Parathyroid adenoma (tissue), 2 donors: ENCODE measurements at regions not wholly inside any gene's neighbourhood (a gene's known extent, or its start where the extent isn't known, plus 50 kb on each side); places are given as distances from the start of the nearest gene placed in this dataset.
"Not testable (repeated sequence)": the region's sequence is repeated elsewhere in the genome, so short reads cannot be mapped to it uniquely, and the experiment has no call there.

Experiments used
- H2AFZ ChIP-seq: fragments of 300-600 bp; sonication (generic); one replicate; pipeline ENCODE4 v1.7.0; 2017; ENCODE audit warnings: antibody characterized with exemption, mild to moderate bottlenecking
- H3K27ac ChIP-seq: fragments of 300-600 bp; sonication (generic); one replicate; pipeline ENCODE4 v1.7.0; 2017
- H3K27me3 ChIP-seq: fragments of 300-600 bp; sonication (generic); one replicate; pipeline ENCODE4 v1.7.0; 2017; ENCODE audit warnings: low read length; ENCODE audit not compliant: control insufficient read depth, insufficient read depth
- H3K36me3 ChIP-seq: fragments of 300-600 bp; sonication (generic); one replicate; pipeline ENCODE4 v1.7.0; 2017; ENCODE audit warnings: low read length; ENCODE audit not compliant: control insufficient read depth, insufficient read depth
- H3K4me1 ChIP-seq: fragments of 300-600 bp; sonication (generic); one replicate; pipeline ENCODE4 v1.7.0; 2017; ENCODE audit warnings: control low read depth
- H3K4me2 ChIP-seq: fragments of 300-600 bp; sonication (generic); one replicate; pipeline ENCODE4 v1.7.0; 2017; ENCODE audit warnings: low read length
- H3K4me3 ChIP-seq: fragments of 300-600 bp; sonication (generic); one replicate; pipeline ENCODE4 v1.7.0; 2017; ENCODE audit warnings: low read depth, low read length
- H3K79me2 ChIP-seq: fragments of 300-600 bp; sonication (generic); one replicate; pipeline ENCODE4 v1.7.0; 2017; ENCODE audit warnings: control low read depth
- H3K9ac ChIP-seq: fragments of 300-600 bp; sonication (generic); one replicate; pipeline ENCODE4 v1.7.0; 2017; ENCODE audit warnings: mild to moderate bottlenecking
- H3K9me3 ChIP-seq: fragments of 300-600 bp; sonication (generic); one replicate; pipeline ENCODE4 v1.7.0; 2017; ENCODE audit warnings: low read length; ENCODE audit not compliant: control insufficient read depth
- TF ChIP-seq, protein P1 (sequence below): fragments of 300-600 bp; sonication (generic); IDR thresholded peaks from one replicate; pipeline ENCODE4 v1.7.0; 2017; ENCODE audit warnings: antibody characterized with exemption, mild to moderate bottlenecking
- donor health status: primary hyperparathyroidism.

DNA sequence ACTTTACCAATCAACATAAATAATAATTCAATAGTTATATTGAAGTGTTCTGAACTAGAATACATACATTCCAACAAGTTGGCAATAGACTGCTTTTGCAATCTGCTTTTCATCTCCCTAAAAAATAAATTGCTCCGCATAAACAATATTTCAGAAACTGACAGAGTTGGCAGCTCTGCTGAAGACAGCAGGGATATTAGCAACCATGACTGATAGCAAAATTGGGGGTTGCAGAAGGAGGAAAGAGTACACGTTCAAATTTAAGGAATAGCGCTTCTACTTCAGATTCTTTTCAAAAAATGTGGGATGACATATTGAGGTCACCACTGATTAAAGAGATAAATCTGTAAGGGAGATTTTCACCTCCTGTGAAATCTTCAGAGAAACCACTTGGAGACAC, 521.2 kb downstream of the DTWD2 start:
- Histone ChIP-seq H2AFZ (no peak overlapping the region), H3K79me2 (no peaks in the 10 kb centered on the region), H3K27ac (no peak overlapping the region), H3K27me3 (no peaks in the 10 kb centered on the region), H3K4me1 (no peaks in the 10 kb centered on the region), H3K9ac (no peak overlapping the region), H3K9me3 (no peaks in the 10 kb centered on the region), H3K4me3 (no peak overlapping the region), H3K36me3 (no peaks in the 10 kb centered on the region), H3K4me2 (no peak overlapping the region)
- TF ChIP-seq, protein P1, sequence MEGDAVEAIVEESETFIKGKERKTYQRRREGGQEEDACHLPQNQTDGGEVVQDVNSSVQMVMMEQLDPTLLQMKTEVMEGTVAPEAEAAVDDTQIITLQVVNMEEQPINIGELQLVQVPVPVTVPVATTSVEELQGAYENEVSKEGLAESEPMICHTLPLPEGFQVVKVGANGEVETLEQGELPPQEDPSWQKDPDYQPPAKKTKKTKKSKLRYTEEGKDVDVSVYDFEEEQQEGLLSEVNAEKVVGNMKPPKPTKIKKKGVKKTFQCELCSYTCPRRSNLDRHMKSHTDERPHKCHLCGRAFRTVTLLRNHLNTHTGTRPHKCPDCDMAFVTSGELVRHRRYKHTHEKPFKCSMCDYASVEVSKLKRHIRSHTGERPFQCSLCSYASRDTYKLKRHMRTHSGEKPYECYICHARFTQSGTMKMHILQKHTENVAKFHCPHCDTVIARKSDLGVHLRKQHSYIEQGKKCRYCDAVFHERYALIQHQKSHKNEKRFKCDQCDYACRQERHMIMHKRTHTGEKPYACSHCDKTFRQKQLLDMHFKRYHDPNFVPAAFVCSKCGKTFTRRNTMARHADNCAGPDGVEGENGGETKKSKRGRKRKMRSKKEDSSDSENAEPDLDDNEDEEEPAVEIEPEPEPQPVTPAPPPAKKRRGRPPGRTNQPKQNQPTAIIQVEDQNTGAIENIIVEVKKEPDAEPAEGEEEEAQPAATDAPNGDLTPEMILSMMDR = no peak

DNA sequence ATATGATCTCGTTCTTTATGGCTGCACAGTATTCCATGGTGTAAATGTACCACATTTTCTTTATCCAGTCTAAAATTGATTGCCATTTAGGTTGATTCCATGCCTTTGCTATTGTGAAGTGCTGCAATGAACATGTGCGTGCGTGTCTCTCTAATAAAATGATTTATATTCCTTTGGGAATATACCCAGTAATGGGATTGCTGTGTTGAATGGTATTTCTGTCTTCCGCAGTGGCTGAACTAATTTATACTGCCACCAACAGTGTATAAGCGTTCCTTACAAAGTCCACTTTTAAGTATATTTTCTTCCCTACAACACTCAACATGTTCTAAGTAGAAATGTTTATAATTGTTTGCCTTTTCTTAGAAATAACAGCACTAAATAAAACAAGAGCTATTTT, 521.9 kb downstream of the DTWD2 start:
- Histone ChIP-seq H3K4me1 (no peaks in the 10 kb centered on the region), H2AFZ (no peak overlapping the region), H3K36me3 (no peaks in the 10 kb centered on the region), H3K79me2 (no peaks in the 10 kb centered on the region), H3K9ac (no peak overlapping the region), H3K27me3 (no peaks in the 10 kb centered on the region), H3K4me2 (no peak overlapping the region), H3K27ac (no peak overlapping the region), H3K4me3 (no peak overlapping the region), H3K9me3 (no peaks in the 10 kb centered on the region)
- TF ChIP-seq, protein P1 = no peak

DNA sequence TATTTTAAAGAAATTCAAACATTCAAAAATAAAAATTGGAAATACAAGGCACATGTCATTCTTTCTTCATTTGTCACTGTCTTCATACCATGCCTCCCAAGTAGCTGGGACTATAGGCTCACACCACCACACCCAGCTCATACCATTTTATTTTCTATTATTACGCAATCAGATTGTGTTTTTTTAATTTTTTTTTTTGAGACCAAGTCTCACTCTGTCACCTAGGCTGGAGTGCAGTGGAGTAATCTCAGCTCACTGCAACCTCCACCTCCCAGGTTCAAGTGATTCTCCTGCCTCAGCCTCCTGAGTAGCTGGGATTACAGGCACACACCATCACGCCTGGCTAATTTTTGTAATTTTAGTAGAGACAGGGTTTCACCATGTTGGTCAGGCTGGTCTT, 526.1 kb downstream of the DTWD2 start:
- H3K27ac ChIP-seq, H3K9ac ChIP-seq, H3K4me3 ChIP-seq, H2AFZ ChIP-seq, H3K36me3 ChIP-seq, H3K79me2 ChIP-seq, H3K27me3 ChIP-seq, H3K4me1 ChIP-seq, H3K9me3 ChIP-seq, H3K4me2 ChIP-seq: not testable (repeated sequence)

DNA sequence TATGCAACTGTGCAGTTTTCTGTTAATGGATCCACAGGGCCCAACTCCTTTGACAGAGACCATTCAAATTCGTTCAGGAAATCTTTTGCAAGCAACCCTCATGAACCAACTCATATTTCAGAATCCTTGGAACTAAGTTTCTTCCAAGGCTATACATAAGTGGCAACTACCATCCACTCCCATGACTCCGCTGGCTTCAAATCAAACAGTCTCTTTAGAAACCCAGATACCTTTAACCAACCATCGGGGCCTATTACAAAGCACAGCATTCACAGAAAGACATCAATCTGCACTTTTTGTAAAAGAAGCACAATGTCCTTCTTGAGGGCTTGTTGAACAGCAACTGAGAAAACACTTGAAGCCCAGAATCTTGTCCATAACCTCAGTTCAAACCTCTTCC, 526.9 kb downstream of the DTWD2 start:
- Histone ChIP-seq H3K36me3 (no peaks in the 10 kb centered on the region), H3K9ac (no peak overlapping the region), H3K9me3 (no peaks in the 10 kb centered on the region), H3K79me2 (no peaks in the 10 kb centered on the region), H3K27me3 (no peaks in the 10 kb centered on the region), H2AFZ (no peak overlapping the region), H3K4me1 (no peaks in the 10 kb centered on the region), H3K4me3 (no peak overlapping the region), H3K27ac (no peak overlapping the region), H3K4me2 (no peak overlapping the region)
- TF ChIP-seq, protein P1 = no peak

DNA sequence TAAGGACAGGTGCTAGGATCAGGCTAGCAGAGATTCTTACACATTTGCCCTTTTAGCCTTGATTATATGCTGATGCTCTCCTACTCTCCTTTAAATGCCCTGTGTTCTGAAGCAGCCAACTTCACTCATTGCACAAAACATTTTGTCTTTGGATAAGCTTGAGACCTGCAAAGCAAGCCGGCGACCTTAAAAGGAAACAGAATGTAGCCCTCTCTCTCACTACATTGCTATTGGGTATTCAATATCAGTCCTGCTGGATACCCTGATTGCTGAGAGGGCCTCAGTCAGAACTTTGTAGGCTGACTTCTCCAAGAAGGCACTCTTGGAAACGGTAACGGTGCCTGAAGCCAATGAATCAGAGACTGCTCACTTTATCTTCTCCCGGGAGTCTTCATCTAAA, 528.9 kb downstream of the DTWD2 start:
- H3K9ac ChIP-seq = no peak overlapping the region
- H3K4me3 ChIP-seq = no peak overlapping the region
- H2AFZ ChIP-seq = no peak overlapping the region
- TF ChIP-seq, protein P1 = no peak
- H3K36me3 ChIP-seq = no peaks in the 10 kb centered on the region
- no peaks in the 10 kb centered on the region for H3K9me3 ChIP-seq
- no peaks in the 10 kb centered on the region for H3K79me2 ChIP-seq
- no peaks in the 10 kb centered on the region for H3K4me1 ChIP-seq
- no peak overlapping the region for H3K27ac ChIP-seq
- H3K27me3 ChIP-seq = no peaks in the 10 kb centered on the region
- no peak overlapping the region for H3K4me2 ChIP-seq
